ENCODE measurements at regions not wholly inside any gene's neighbourhood (a gene's known extent, or its start where the extent isn't known, plus 50 kb on each side); places are given as distances from the start of the nearest gene placed in this dataset.

- TF ChIP-seq CTCF (IDR thresholded peaks at IDR 0.05) = no peak
- TF ChIP-seq POLR2A (IDR thresholded peaks at IDR 0.05) = no peak
Observed at GRCh38 chr3:191848818-191849217, 387.9 kb downstream of the PYDC2 start.
